Progenitor cell of endocrine pancreas (in vitro differentiated cells): ENCODE measurements at regions not wholly inside any gene's neighbourhood (a gene's known extent, or its start where the extent isn't known, plus 50 kb on each side); places are given as distances from the start of the nearest gene placed in this dataset.
A peak's percentile ranks its signal among the peaks of the same experiment; 100 is the strongest.

ENCODE experiments used
- DNase-seq: peaks from one replicate; pipeline ENCODE4 v3.0.0; 2021; ENCODE audit warnings: low spot score; ENCODE audit not compliant: unreplicated experiment
- H3K27ac Mint-ChIP-seq: 2 replicates; pipeline ENCODE4 v1.8.0; 2021; ENCODE audit warnings: mild to moderate bottlenecking, moderate library complexity, mixed read lengths
- H3K27me3 Mint-ChIP-seq: 2 replicates; pipeline ENCODE4 v1.8.0; 2021; ENCODE audit warnings: mixed read lengths
- H3K36me3 Mint-ChIP-seq: 2 replicates; pipeline ENCODE4 v1.8.0; 2022; ENCODE audit warnings: mixed read lengths; ENCODE audit not compliant: insufficient read depth
- H3K4me1 Mint-ChIP-seq: 2 replicates; pipeline ENCODE4 v1.8.0; 2021; ENCODE audit warnings: low read depth, mixed read lengths
- H3K4me3 Mint-ChIP-seq: 2 replicates; pipeline ENCODE4 v1.8.0; 2021; ENCODE audit warnings: low read depth, mild to moderate bottlenecking, moderate library complexity, mixed read lengths
- H3K9me3 Mint-ChIP-seq: 2 replicates; pipeline ENCODE4 v1.8.0; 2021; ENCODE audit warnings: low read depth, mixed read lengths
- CTCF ChIP-seq: fragments of 200-600 bp; sonication (generic); IDR thresholded peaks from one replicate; pipeline ENCODE4 v1.5.0; 2021; ENCODE audit warnings: antibody characterized with exemption, mild to moderate bottlenecking; ENCODE audit not compliant: unreplicated experiment

GRCh38 chr18:22040533-22040932, 128.9 kb upstream of the GATA6 start:
- H3K27ac Mint-ChIP-seq, result no peak overlapping the region

GRCh38 chr18:22043837-22044236, 125.6 kb upstream of the GATA6 start:
- H3K27ac Mint-ChIP-seq, result peak overlapping the region; percentile 99
- DNase-seq, result no peak
- peak overlapping the region; percentile 32 for H3K4me3 Mint-ChIP-seq
- H3K9me3 Mint-ChIP-seq, result no peaks in the 10 kb centered on the region
- no peaks in the 10 kb centered on the region for H3K27me3 Mint-ChIP-seq
- H3K36me3 Mint-ChIP-seq, result no peaks in the 10 kb centered on the region
- no peak for TF ChIP-seq CTCF
- H3K4me1 Mint-ChIP-seq, result peaks cover 69% of the 10 kb centered on the region

More at GRCh38 chr18:22040533-22040932, 128.9 kb upstream of the GATA6 start:
- no peak overlapping the region for H3K4me3 Mint-ChIP-seq
- H3K27me3 Mint-ChIP-seq, result no peaks in the 10 kb centered on the region
- no peaks in the 10 kb centered on the region for H3K9me3 Mint-ChIP-seq
- TF ChIP-seq CTCF, result no peak
- no peaks in the 10 kb centered on the region for H3K36me3 Mint-ChIP-seq
- DNase-seq, result no peak
- H3K4me1 Mint-ChIP-seq, result peaks cover 47% of the 10 kb centered on the region

- H3K9me3 Mint-ChIP-seq, result no peaks in the 10 kb centered on the region
- peaks cover 73% of the 10 kb centered on the region for H3K4me1 Mint-ChIP-seq
- H3K4me3 Mint-ChIP-seq, result peak overlapping the region; percentile 32
- no peaks in the 10 kb centered on the region for H3K36me3 Mint-ChIP-seq
- DNase-seq, result peak; percentile 32
- peak overlapping the region; percentile 99 for H3K27ac Mint-ChIP-seq
- H3K27me3 Mint-ChIP-seq, result no peaks in the 10 kb centered on the region
- no peak for TF ChIP-seq CTCF
These were observed 124.7 kb upstream of the GATA6 start for GRCh38 chr18:22044474-22045220.

GRCh38 chr18:22045221-22045918, 124.0 kb upstream of the GATA6 start:
- no peak for DNase-seq
- H3K27me3 Mint-ChIP-seq, result no peaks in the 10 kb centered on the region
- H3K27ac Mint-ChIP-seq, result peak overlapping the region; percentile 99
- H3K4me1 Mint-ChIP-seq, result peaks cover 68% of the 10 kb centered on the region
- no peaks in the 10 kb centered on the region for H3K36me3 Mint-ChIP-seq
- no peaks in the 10 kb centered on the region for H3K9me3 Mint-ChIP-seq
- H3K4me3 Mint-ChIP-seq, result peak overlapping the region; percentile 56
- TF ChIP-seq CTCF, result no peak

GRCh38 chr18:22046473-22046872, 122.9 kb upstream of the GATA6 start:
- H3K4me1 Mint-ChIP-seq, result peaks cover 71% of the 10 kb centered on the region

More at GRCh38 chr18:22046473-22046872, 122.9 kb upstream of the GATA6 start:
- DNase-seq, result no peak
- TF ChIP-seq CTCF, result no peak
- Mint-ChIP-seq H3K27me3 (no peaks in the 10 kb centered on the region), H3K4me3 (no peak overlapping the region), H3K36me3 (no peaks in the 10 kb centered on the region), H3K9me3 (no peaks in the 10 kb centered on the region), H3K27ac (peak overlapping the region; percentile 39)
